Upper lobe of right lung (tissue), 1 donor: ENCODE measurements at regions not wholly inside any gene's neighbourhood (a gene's known extent, or its start where the extent isn't known, plus 50 kb on each side); places are given as distances from the start of the nearest gene placed in this dataset.

ENCODE experiments used
- ATAC-seq: fragments of 200-7000 bp; cut with Tn5 transposase; one replicate; pipeline ENCODE4 v1.9.1; 2020; ENCODE audit warnings: mild to moderate bottlenecking, moderate library complexity
- DNase-seq: peaks from one replicate; pipeline ENCODE4 v3.0.0-alpha.2; 2020
- H3K27ac ChIP-seq: fragments of 200-600 bp; one replicate; pipeline ENCODE4 v1.8.0; 2022
- H3K27me3 ChIP-seq: fragments of 200-600 bp; one replicate; pipeline ENCODE4 v1.8.0; 2022; ENCODE audit warnings: mild to moderate bottlenecking
- H3K36me3 ChIP-seq: fragments of 200-600 bp; one replicate; pipeline ENCODE4 v1.8.0; 2022
- H3K4me1 ChIP-seq: fragments of 200-600 bp; one replicate; pipeline ENCODE4 v1.8.0; 2022
- H3K4me3 ChIP-seq: fragments of 200-600 bp; one replicate; pipeline ENCODE4 v1.8.0; 2022; ENCODE audit warnings: mild to moderate bottlenecking
- H3K9me3 ChIP-seq: fragments of 200-600 bp; one replicate; pipeline ENCODE4 v1.8.0; 2022
- CTCF ChIP-seq: fragments of 200-600 bp; IDR thresholded peaks from one replicate; pipeline ENCODE4 v1.8.0; 2022; ENCODE audit warnings: antibody characterized with exemption
- intact Hi-C: fragments of 100-400 bp; cut with DNase I; formaldehyde crosslinking; loops from one replicate; pipeline ENCODE4 v1.11.0; 2022
- donor health status: DM: no; HTN: yes; CAD: no; lungs with severe emphysema.

DNA sequence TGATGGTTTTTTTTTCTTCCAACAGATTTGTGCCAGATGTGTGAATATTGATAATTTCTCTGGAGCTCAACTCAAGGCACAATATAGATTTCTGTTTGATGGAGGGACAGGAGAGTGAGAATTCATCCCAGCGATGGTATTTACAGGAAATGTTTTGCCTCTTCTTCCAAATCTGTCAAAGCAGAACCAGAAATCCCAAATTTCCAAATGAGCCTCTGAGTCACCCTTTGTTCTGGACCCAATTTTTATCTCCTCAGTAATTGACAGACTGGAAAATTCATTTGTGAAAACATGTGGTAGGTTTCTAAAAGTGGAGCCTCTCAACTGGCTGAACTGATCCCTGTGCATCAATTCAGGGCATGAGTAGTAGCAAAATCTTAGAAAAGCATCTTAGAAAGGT is 223.2 kb upstream of the TSHZ2 start:
- Histone ChIP-seq H3K36me3 (no peaks in the 10 kb centered on the region), H3K27ac (no peak overlapping the region), H3K27me3 (no peaks in the 10 kb centered on the region), H3K4me1 (no peaks in the 10 kb centered on the region), H3K4me3 (no peak overlapping the region), H3K9me3 (no peaks in the 10 kb centered on the region)
- DNase-seq (no peak), ATAC-seq (no peak)
- intact Hi-C loops: no loop called here
- TF ChIP-seq CTCF: no peak

DNA sequence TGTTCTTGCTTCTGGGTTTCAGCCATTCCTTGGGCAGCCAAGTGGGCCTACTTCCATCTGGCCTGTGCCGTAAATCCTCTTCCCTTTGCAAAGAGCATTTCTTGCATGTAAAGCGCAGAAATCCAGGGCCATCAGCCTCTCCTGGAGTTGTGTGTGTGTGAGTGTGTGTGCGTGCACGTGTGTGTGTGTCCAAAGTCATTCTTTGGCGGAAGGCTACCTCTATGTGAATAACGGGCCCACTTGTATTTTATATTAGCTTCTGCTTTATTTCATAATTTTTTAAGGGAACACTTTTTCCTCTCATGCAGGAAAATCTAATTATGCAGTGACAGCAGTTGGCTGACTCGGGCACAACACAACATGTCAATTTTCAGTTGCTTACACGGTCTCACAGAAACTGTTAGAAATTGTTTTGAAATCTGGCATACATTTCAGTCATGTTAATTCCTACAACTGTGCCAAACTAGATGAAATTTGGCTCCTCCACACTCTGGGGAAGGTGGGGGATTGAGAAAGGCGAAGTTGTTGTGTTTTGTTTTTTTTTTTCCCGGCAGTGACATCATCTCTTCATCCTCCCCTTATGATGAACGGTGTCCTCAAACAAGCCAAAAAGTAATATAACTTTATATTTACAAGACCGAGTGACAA is 223.7 kb upstream of the TSHZ2 start:
- no peak for ATAC-seq
- intact Hi-C loops: no loop called here
- Histone ChIP-seq H3K27me3 (no peaks in the 10 kb centered on the region), H3K4me1 (no peaks in the 10 kb centered on the region), H3K9me3 (no peaks in the 10 kb centered on the region), H3K36me3 (no peaks in the 10 kb centered on the region), H3K4me3 (no peak overlapping the region), H3K27ac (no peak overlapping the region)
- DNase-seq: no peak
- TF ChIP-seq CTCF: no peak

DNA sequence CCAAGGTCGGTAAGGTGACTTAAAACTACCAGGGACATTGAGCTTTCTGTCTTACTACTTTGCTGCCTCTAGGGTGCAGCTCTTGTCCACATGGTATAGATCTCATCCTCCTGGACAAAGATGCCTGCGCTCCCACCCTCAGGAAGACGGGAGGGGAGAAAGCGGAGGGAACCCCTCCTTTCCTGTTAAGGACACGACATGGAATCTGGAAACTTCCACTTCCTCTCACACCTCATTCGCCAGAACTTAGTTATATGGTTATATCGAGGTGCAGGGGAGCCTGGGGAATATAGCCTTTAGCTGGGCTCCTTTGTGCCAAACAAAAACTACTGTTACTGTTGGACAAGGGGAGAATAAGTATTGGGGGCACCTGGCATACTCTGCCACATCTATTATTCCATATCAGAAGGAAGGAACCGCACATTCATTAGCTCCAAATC is 224.3 kb upstream of the TSHZ2 start:
- no peak overlapping the region for H3K27ac ChIP-seq
- no peak for TF ChIP-seq CTCF
- no peaks in the 10 kb centered on the region for H3K4me1 ChIP-seq
- intact Hi-C loops: no loop called here
- H3K4me3 ChIP-seq: no peak overlapping the region
- H3K27me3 ChIP-seq: no peaks in the 10 kb centered on the region
- ATAC-seq (no peak), DNase-seq (no peak)
- H3K9me3 ChIP-seq: no peaks in the 10 kb centered on the region
- H3K36me3 ChIP-seq: no peaks in the 10 kb centered on the region

GRCh38 chr20:52746770-52747169 is 225.4 kb upstream of the TSHZ2 start:
- no peak overlapping the region for H3K4me3 ChIP-seq
- H3K27ac ChIP-seq: no peak overlapping the region
- ATAC-seq (no peak), DNase-seq (no peak)
- H3K4me1 ChIP-seq: no peaks in the 10 kb centered on the region
- no peaks in the 10 kb centered on the region for H3K27me3 ChIP-seq
- intact Hi-C loops: no loop called here
- H3K36me3 ChIP-seq: no peaks in the 10 kb centered on the region
- TF ChIP-seq CTCF: no peak
- H3K9me3 ChIP-seq: no peaks in the 10 kb centered on the region

DNA sequence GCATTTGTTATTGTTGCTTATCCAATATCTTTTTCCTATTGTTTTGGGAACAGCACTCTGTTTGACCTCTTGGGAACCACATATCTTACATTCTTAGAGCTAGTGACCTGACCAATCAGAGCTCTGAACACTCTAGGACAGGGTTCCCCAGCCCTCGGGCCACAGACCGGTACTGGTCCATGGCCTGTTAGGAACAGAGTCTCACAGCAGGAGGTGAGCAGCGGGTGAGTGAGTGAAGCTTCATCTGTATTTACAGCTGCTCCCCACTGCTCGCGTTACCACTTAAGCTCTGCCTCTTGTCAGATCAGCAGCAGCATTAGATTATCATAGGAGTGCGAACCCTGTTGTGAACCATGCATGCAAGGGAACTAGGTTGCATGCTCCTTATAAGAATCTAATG is 226.0 kb upstream of the TSHZ2 start:
- intact Hi-C loops: no loop called here
- H3K27me3 ChIP-seq: no peaks in the 10 kb centered on the region
- no peak for TF ChIP-seq CTCF
- H3K9me3 ChIP-seq: no peaks in the 10 kb centered on the region
- no peak for DNase-seq
- no peak for ATAC-seq
- H3K4me3 ChIP-seq: no peak overlapping the region
- no peak overlapping the region for H3K27ac ChIP-seq
- no peaks in the 10 kb centered on the region for H3K4me1 ChIP-seq
- no peaks in the 10 kb centered on the region for H3K36me3 ChIP-seq

- ATAC-seq: no peak
- intact Hi-C loops: no loop called here
- Histone ChIP-seq H3K4me1 (no peaks in the 10 kb centered on the region), H3K27me3 (no peaks in the 10 kb centered on the region), H3K36me3 (no peaks in the 10 kb centered on the region), H3K9me3 (no peaks in the 10 kb centered on the region), H3K4me3 (no peak overlapping the region), H3K27ac (no peak overlapping the region)
- no peak for TF ChIP-seq CTCF
- no peak for DNase-seq
These were observed 227.7 kb upstream of the TSHZ2 start for GRCh38 chr20:52744441-52744840.
